NT2/D1 (cell line): ENCODE measurements at regions not wholly inside any gene's neighbourhood (a gene's known extent, or its start where the extent isn't known, plus 50 kb on each side); places are given as distances from the start of the nearest gene placed in this dataset.
"Not testable (repeated sequence)": the region's sequence is repeated elsewhere in the genome, so short reads cannot be mapped to it uniquely, and the experiment has no call there.

ENCODE experiments used
- DNase-seq: peaks from one replicate; pipeline ENCODE4 v3.0.0-alpha.2; 2011; ENCODE audit warnings: low read depth, low spot score
- H3K27me3 ChIP-seq: 2 replicates; pipeline ENCODE4 v1.6.0; 2011; ENCODE audit warnings: mild to moderate bottlenecking; ENCODE audit not compliant: insufficient read length, insufficient read depth
- H3K36me3 ChIP-seq: 2 replicates; pipeline ENCODE4 v1.6.1; 2011; ENCODE audit warnings: mild to moderate bottlenecking, low read length, mixed read lengths; ENCODE audit not compliant: insufficient read depth, insufficient read length
- H3K4me1 ChIP-seq: 2 replicates; pipeline ENCODE4 v1.5.1; 2011; ENCODE audit not compliant: insufficient read depth, insufficient read length
- H3K4me3 ChIP-seq: 2 replicates; pipeline ENCODE4 v1.5.1; 2011; ENCODE audit warnings: low read depth; ENCODE audit not compliant: insufficient read length
- H3K9ac ChIP-seq: 2 replicates; pipeline ENCODE4 v1.6.0; 2011; ENCODE audit warnings: low read depth; ENCODE audit not compliant: insufficient read length
- H3K9me3 ChIP-seq: 2 replicates; pipeline ENCODE4 v1.5.1; 2011; ENCODE audit warnings: mild to moderate bottlenecking, low read length; ENCODE audit not compliant: insufficient read depth
- SUZ12 ChIP-seq: IDR thresholded peaks from 2 replicates; pipeline ENCODE4 v1.6.1; 2011; ENCODE audit not compliant: insufficient read length, insufficient read depth; ENCODE audit errors: extremely low read depth
- YY1 ChIP-seq: IDR thresholded peaks from 2 replicates; pipeline ENCODE4 v1.6.1; 2011; ENCODE audit not compliant: insufficient read length, insufficient read depth
- ZNF274 ChIP-seq: IDR thresholded peaks from 2 replicates; pipeline ENCODE4 v1.6.1; 2011; ENCODE audit warnings: mild to moderate bottlenecking, low read depth, low read length

DNA sequence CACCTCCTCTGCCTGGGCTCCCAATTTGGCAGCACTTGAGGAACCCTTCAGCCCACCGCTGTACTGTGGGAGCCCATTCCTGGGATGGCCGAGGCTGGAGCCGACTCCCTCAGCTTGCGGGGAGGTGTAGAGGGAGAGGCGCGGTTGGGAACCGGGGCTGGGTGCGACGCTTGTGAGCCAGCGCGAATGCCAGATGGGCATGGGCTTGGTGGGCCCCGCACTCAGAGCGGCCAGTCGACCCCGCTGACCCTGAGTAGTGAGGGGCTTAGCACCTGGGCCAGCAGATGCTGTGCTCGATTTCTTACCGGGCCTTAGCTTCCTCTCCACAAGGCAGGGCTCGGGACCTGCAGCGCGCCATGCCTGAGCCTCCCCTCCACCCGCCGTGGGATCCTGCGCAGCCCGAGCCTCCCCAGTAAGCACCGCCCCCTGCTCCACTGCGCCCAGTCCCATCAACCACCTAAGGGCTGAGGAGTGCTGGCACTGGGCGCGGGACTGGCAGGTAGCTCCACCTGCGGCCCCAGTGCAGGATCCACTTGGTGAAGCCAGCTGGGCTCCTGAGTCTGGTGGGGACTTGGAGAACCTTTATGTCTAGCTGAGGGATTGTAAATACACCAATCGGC is 58.3 kb upstream of the DEFB108B start:
- no peaks in the 10 kb centered on the region for H3K4me1 ChIP-seq
- no peaks in the 10 kb centered on the region for H3K27me3 ChIP-seq
- H3K36me3 ChIP-seq: no peaks in the 10 kb centered on the region
- no peak overlapping the region for H3K4me3 ChIP-seq
- no peak for DNase-seq
- no peak overlapping the region for H3K9ac ChIP-seq
- TF ChIP-seq ZNF274 (no peak), SUZ12 (no peak), YY1 (no peak)
- no peaks in the 10 kb centered on the region; the same call in 1 of the 2 replicates for H3K9me3 ChIP-seq

DNA sequence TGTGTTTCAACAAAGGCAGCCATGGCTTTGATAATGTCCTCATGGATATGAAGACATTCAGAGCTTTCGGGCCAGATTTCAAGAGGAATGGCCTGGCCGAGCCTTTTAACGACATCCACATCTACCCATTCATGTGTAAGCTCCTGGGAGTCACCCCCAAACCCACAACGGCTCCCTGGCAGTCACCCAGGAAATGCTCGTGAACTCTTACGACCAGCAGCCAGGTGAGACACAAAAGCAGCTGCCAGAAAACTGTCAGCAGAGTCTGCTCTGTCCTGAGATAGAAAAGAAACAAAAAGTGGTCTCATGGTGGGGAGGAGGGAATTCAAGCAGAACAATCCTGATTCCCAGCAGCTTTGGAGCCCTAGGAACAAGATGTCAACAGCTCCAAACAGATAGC is 52.9 kb upstream of the DEFB108B start:
- not testable (repeated sequence) for H3K4me1 ChIP-seq, H3K36me3 ChIP-seq, H3K4me3 ChIP-seq, DNase-seq, H3K9ac ChIP-seq, H3K9me3 ChIP-seq, H3K27me3 ChIP-seq

DNA sequence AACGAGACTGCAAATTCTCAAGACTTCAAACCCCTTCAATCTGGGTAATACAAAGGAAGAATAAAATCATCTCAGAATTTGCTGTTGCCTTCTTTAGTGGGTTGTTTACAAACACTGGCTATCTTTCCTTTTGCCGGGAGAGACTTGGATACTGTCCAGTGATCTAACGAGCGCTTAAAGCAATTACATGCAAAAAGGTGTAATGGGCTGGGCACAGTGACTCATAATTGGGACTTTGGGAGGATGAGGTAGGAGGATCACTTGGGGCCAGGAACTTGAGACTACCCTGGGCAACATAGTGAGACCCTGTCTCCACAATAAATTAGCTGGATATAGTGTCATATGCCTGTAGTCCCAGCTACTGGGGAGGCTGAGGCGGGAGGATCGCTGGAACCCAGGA is 52.2 kb upstream of the DEFB108B start:
- H3K4me1 ChIP-seq, H3K27me3 ChIP-seq, H3K9me3 ChIP-seq, H3K9ac ChIP-seq, H3K36me3 ChIP-seq, H3K4me3 ChIP-seq, DNase-seq: not testable (repeated sequence)

DNA sequence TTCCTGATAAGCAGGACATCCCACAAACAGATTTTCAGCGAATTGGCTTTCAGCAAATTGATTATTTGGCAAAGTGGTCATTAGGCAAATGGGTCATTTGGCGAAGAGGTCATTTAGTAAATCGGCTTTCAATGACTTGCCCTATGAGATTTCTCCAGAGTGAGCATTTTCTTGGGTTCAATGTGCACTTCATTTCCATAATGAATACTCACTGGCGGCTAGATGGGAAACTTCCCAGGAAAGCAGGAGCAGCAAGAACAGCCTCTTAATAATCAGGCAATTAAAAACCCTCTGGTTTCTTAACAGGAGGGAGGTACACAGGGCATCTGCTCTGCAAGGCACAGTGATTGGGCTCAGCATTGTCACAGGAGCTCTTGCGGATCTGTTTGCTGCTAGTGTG is 51.5 kb upstream of the DEFB108B start:
- DNase-seq, H3K36me3 ChIP-seq, H3K4me1 ChIP-seq: not testable (repeated sequence)

DNA sequence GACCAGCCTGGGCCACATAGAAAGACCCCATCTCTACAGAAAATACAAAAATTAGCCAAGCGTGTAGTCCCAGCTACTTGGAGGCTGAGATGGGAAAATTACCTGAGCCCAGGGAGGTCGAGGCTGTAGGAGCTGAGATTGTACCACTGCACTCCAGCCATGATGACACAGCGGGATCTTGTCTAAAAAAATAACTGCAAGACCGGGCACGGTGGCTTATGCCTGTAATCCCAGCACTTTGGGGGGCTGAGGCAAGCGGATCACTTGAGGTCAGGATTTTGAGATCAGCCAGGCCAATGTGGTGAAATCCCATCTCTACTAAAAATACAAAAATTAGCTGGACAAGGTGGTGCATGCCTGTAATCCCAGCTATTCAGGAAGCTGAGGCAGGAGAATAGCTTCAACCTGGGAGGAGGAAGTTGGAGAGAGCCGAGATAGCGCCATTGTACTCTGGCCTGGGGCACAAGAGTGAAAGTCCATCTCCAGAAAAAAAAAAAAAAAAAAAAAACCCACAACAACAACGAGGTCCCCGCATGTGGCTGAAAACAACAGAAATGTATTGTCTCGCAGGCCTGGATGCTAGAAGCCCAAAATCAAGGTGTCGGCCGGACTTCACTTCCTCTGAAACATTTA is 50.7 kb upstream of the DEFB108B start:
- DNase-seq, H3K4me3 ChIP-seq, H3K36me3 ChIP-seq, H3K9ac ChIP-seq, H3K27me3 ChIP-seq, H3K9me3 ChIP-seq, H3K4me1 ChIP-seq: not testable (repeated sequence)

More for the DNA sequence above, 51.5 kb upstream of the DEFB108B start:
- not testable (repeated sequence) for H3K27me3 ChIP-seq, H3K9me3 ChIP-seq, H3K4me3 ChIP-seq, H3K9ac ChIP-seq

DNA sequence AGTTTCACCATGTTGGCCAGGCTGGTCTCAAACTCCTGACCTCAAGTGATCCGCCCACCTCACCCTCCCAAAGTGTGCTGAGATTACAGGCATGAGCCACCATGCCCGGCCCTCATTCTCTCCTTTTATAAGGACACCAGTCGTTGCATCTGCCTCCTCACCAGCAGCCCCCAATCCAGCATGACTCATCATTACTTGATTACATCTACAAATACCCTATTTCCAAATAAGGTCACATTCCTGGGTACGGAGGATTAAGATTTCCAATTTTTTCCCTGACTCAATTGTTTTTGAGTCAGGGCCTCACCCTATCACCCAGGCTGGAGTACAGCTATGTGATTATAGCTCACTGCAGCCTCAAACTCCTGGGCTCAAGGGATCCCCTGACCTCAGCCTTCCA is 49.8 kb upstream of the DEFB108B start:
- H3K4me3 ChIP-seq, DNase-seq, H3K9me3 ChIP-seq, H3K9ac ChIP-seq, H3K27me3 ChIP-seq, H3K36me3 ChIP-seq, H3K4me1 ChIP-seq: not testable (repeated sequence)
